A549 (cell line): ENCODE measurements at regions not wholly inside any gene's neighbourhood (a gene's known extent, or its start where the extent isn't known, plus 50 kb on each side); places are given as distances from the start of the nearest gene placed in this dataset.

ENCODE experiments used
- POLR2A ChIP-seq: IDR thresholded peaks from 2 replicates; pipeline ENCODE4 v1.6.1; 2012; ENCODE audit warnings: mild to moderate bottlenecking, low read length
- POLR2AphosphoS2 ChIP-seq: conservative IDR thresholded peaks from 2 replicates; pipeline ENCODE4 v1.6.1; 2012; ENCODE audit warnings: low read length, improper control_type of control experiment, inconsistent platforms
- RAD21 ChIP-seq, 2 experiments: fragments of >200 bp in 1 of 2; sonication (Bioruptor Twin) in 1 of 2; formaldehyde crosslinking in 1 of 2; IDR thresholded peaks in 1 of 2; conservative IDR thresholded peaks in 1 of 2; 2 replicates in 1 of 2; 3 replicates in 1 of 2; pipeline ENCODE4 v1.6.1; 2012 to 2018; ENCODE audit warnings: inconsistent platforms in 1 of 2
- ZSCAN20 ChIP-seq: fragments of 250-450 bp; sonication (Bioruptor Pico); IDR thresholded peaks from 2 replicates; pipeline ENCODE4 v1.8.0; 2022; ENCODE audit warnings: mild to moderate bottlenecking, moderate library complexity
- TF ChIP-seq, protein P1 (sequence below): fragments of >200 bp; sonication (Bioruptor Twin); formaldehyde crosslinking; IDR thresholded peaks from 3 replicates; pipeline ENCODE4 v1.5.1; 2016

DNA sequence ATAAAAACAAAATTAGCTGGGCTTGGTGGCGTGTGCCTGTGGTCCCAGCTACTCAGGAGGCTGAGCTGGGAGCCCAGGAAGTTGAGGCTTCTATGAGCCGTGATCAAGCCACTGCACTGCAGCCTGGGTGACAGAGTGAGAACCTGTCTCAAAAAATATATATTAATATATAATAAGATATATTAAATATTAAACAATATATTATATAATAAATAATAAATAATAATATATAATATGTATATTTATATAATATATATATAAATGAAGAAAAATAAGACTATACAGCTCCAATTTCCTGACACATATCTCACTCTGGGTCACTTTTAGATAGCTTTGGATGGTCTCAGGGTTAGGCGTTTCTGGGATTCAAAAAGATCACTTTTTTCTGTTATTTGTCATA lies 74.2 kb upstream of the DPPA4 start:
- no peak for TF ChIP-seq POLR2A
- TF ChIP-seq POLR2AphosphoS2: no peak
- TF ChIP-seq, protein P1, sequence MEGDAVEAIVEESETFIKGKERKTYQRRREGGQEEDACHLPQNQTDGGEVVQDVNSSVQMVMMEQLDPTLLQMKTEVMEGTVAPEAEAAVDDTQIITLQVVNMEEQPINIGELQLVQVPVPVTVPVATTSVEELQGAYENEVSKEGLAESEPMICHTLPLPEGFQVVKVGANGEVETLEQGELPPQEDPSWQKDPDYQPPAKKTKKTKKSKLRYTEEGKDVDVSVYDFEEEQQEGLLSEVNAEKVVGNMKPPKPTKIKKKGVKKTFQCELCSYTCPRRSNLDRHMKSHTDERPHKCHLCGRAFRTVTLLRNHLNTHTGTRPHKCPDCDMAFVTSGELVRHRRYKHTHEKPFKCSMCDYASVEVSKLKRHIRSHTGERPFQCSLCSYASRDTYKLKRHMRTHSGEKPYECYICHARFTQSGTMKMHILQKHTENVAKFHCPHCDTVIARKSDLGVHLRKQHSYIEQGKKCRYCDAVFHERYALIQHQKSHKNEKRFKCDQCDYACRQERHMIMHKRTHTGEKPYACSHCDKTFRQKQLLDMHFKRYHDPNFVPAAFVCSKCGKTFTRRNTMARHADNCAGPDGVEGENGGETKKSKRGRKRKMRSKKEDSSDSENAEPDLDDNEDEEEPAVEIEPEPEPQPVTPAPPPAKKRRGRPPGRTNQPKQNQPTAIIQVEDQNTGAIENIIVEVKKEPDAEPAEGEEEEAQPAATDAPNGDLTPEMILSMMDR: no peak
- no peak for TF ChIP-seq ZSCAN20
- no peak for TF ChIP-seq RAD21 (conservative IDR thresholded peaks at IDR 0.05 in 1 of 2, IDR thresholded peaks at IDR 0.05 in 1 of 2)
